ENCODE measurements at regions not wholly inside any gene's neighbourhood (a gene's known extent, or its start where the extent isn't known, plus 50 kb on each side); places are given as distances from the start of the nearest gene placed in this dataset.

GRCh38 chr11:134536677-134537076 lies 124.6 kb upstream of the B3GAT1 start:
- peaks cover 11 to 14% of the 10 kb centered on the region in 2 experiments; a peak in 3 of 4 replicates for H3K4me1 Mint-ChIP-seq
- Histone ChIP-seq H3K9ac (ENCODE audit: extremely low read depth, insufficient read length, low read length) (no peak overlapping the region), H3K23ac (ENCODE audit: insufficient read length, low read depth, low read length) (no peak overlapping the region), H3K18ac (ENCODE audit: insufficient read length, low read depth, low read length) (no peak overlapping the region), H3T11ph (ENCODE audit: low read length) (no peak overlapping the region), H4K8ac (replicated peaks; ENCODE audit: insufficient read length, low read depth, low read length) (no peak overlapping the region), H2BK20ac (ENCODE audit: low read depth, low read length, poor library complexity, severe bottlenecking) (no peak overlapping the region), H3K27me3 (ENCODE audit: insufficient read depth, low read length) (no peaks in the 10 kb centered on the region; the same call in 1 of the 2 replicates), H2BK5ac (ENCODE audit: insufficient read length, low read length) (no peak overlapping the region), H3K79me2 (ENCODE audit: insufficient read depth, low read length) (no peaks in the 10 kb centered on the region), H3K9me3 (ENCODE audit: control insufficient read depth, low read depth, low read length) (no peaks in the 10 kb centered on the region), H2AK5ac (ENCODE audit: insufficient read length, low read length) (no peak overlapping the region), H3K27ac (ENCODE audit: insufficient read length, low read depth, low read length) (no peak overlapping the region), H4K91ac (ENCODE audit: insufficient read length, low read depth, low read length) (no peak overlapping the region), H4K20me1 (ENCODE audit: control insufficient read depth, insufficient read depth, insufficient read length) (no peaks in the 10 kb centered on the region), H3K79me1 (ENCODE audit: insufficient read depth, low read depth, low read length, poor library complexity, severe bottlenecking) (no peaks in the 10 kb centered on the region), H2BK15ac (ENCODE audit: low read depth, low read length) (no peak overlapping the region), H3K4me1 (ENCODE audit: insufficient read depth, low read length) (no peaks in the 10 kb centered on the region; the same call in 1 of the 2 replicates), H3K56ac (ENCODE audit: insufficient read length, low read depth, low read length) (no peak overlapping the region), H3K4me2 (ENCODE audit: insufficient read depth, insufficient read length, low read length) (no peak overlapping the region), H4K5ac (ENCODE audit: insufficient read length, low read depth, low read length) (no peak overlapping the region), H3K14ac (ENCODE audit: insufficient read depth, low read length) (no peak overlapping the region), H3K23me2 (ENCODE audit: insufficient read length, low read depth, low read length, poor library complexity, severe bottlenecking) (no peaks in the 10 kb centered on the region), H2BK12ac (ENCODE audit: insufficient read length, low read depth, low read length) (no peak overlapping the region), H2AFZ (ENCODE audit: low read length) (no peak overlapping the region), H3K4ac (ENCODE audit: low read depth, low read length) (no peak overlapping the region), H2BK120ac (ENCODE audit: low read depth, low read length, poor library complexity, severe bottlenecking) (no peak overlapping the region)
- peaks cover 0 to 3% (median 3%) of the 10 kb centered on the region in 3 experiments; a peak in 3 of 7 replicates for H3K36me3 Mint-ChIP-seq (ENCODE audit: insufficient read depth in 1 of 3, low read depth in 3 of 3)
- peaks cover 10% of the 10 kb centered on the region for H3K27me3 Mint-ChIP-seq (ENCODE audit: low read depth)
- no CpG with 5 or more reads among the region's 8 CpGs for WGBS (ENCODE audit: extremely low coverage, insufficient read length, low lambda C conversion rate)
- no peak overlapping the region for H3K27ac Mint-ChIP-seq
- no peak for TF ChIP-seq CTCF (conservative IDR thresholded peaks at IDR 0.05)
- peaks cover 3 to 6% of the 10 kb centered on the region in 2 experiments; a peak in 4 of 5 replicates for H3K9me3 Mint-ChIP-seq
- no peak overlapping the region for H3K4me3 Mint-ChIP-seq
- DNase-seq: no peak
